GM18499 (cell line): ENCODE measurements at regions not wholly inside any gene's neighbourhood (a gene's known extent, or its start where the extent isn't known, plus 50 kb on each side); places are given as distances from the start of the nearest gene placed in this dataset.
A peak's percentile ranks its signal among the peaks of the same experiment; 100 is the strongest.

ENCODE experiments used
- ATAC-seq: cut with Tn5 transposase; IDR thresholded peaks from one replicate; pipeline ENCODE4 v1.9.1; 2021; ENCODE audit warnings: moderate number of reproducible peaks; ENCODE audit not compliant: insufficient read depth, unreplicated experiment

- ATAC-seq, result no peak
These were observed 344.9 kb downstream of the RND3 start for GRCh38 chr2:150142561-150142960.

GRCh38 chr2:150141226-150142001, 346.1 kb downstream of the RND3 start:
- ATAC-seq, result no peak

GRCh38 chr2:150140777-150141176, 346.7 kb downstream of the RND3 start:
- ATAC-seq, result no peak

GRCh38 chr2:150138587-150138986, 348.9 kb downstream of the RND3 start:
- ATAC-seq, result no peak

- no peak for ATAC-seq
These were observed 350.0 kb downstream of the RND3 start for GRCh38 chr2:150137338-150138069.

- ATAC-seq, result no peak
These were observed 350.6 kb downstream of the RND3 start for GRCh38 chr2:150136893-150137292.

GRCh38 chr2:150136401-150136800, 351.1 kb downstream of the RND3 start:
- ATAC-seq, result no peak

GRCh38 chr2:150135223-150135883, 352.1 kb downstream of the RND3 start:
- ATAC-seq, result no peak

GRCh38 chr2:150134223-150134857, 353.1 kb downstream of the RND3 start:
- ATAC-seq, result no peak

GRCh38 chr2:150133623-150134022, 353.8 kb downstream of the RND3 start:
- ATAC-seq, result peak; percentile 100

GRCh38 chr2:150129921-150130575, 357.4 kb downstream of the RND3 start:
- no peak for ATAC-seq

- no peak for ATAC-seq
These were observed 359.5 kb downstream of the RND3 start for GRCh38 chr2:150127995-150128394.

GRCh38 chr2:150127346-150127990, 360.0 kb downstream of the RND3 start:
- ATAC-seq, result no peak

- ATAC-seq, result no peak
These were observed 360.6 kb downstream of the RND3 start for GRCh38 chr2:150126839-150127238.

- ATAC-seq, result no peak
These were observed 361.2 kb downstream of the RND3 start for GRCh38 chr2:150126143-150126740.

- ATAC-seq, result no peak
These were observed 361.8 kb downstream of the RND3 start for GRCh38 chr2:150125708-150126107.

GRCh38 chr2:150125188-150125587, 362.3 kb downstream of the RND3 start:
- no peak for ATAC-seq

GRCh38 chr2:150124739-150125138, 362.7 kb downstream of the RND3 start:
- no peak for ATAC-seq

- no peak for ATAC-seq
These were observed 364.4 kb downstream of the RND3 start for GRCh38 chr2:150122871-150123613.
